ENCODE measurements at regions not wholly inside any gene's neighbourhood (a gene's known extent, or its start where the extent isn't known, plus 50 kb on each side); places are given as distances from the start of the nearest gene placed in this dataset.

- TF ChIP-seq CTCF (IDR thresholded peaks at IDR 0.05) (no peak), POLR2AphosphoS5 (IDR thresholded peaks at IDR 0.05) (no peak), POLR2A (IDR thresholded peaks at IDR 0.05) (no peak), EP300 (IDR thresholded peaks at IDR 0.05; ENCODE audit: low read depth) (no peak)
Observed at GRCh38 chr12:90292183-90292582, 583.5 kb upstream of the ATP2B1 start.

Data from transverse colon (tissue), 4 donors.